DMS53 treated with DMSO at 0.1 percent for 48 hours (cell line): ENCODE measurements at regions not wholly inside any gene's neighbourhood (a gene's known extent, or its start where the extent isn't known, plus 50 kb on each side); places are given as distances from the start of the nearest gene placed in this dataset.
"Not testable (repeated sequence)": the region's sequence is repeated elsewhere in the genome, so short reads cannot be mapped to it uniquely, and the experiment has no call there.

Experiments used
- DNase-seq: peaks from one replicate; lab custom pipeline; 2025; ENCODE audit not compliant: unreplicated experiment; lab: John Stamatoyannopoulos, UW

GRCh38 chr5:67652201-67652600, 455.6 kb upstream of the CD180 start:
- no peak for DNase-seq

GRCh38 chr5:67651180-67651579, 454.6 kb upstream of the CD180 start:
- DNase-seq: no peak

GRCh38 chr5:67648201-67648671, 451.6 kb upstream of the CD180 start:
- peak; percentile 79 for DNase-seq

GRCh38 chr5:67647772-67648171, 451.2 kb upstream of the CD180 start:
- DNase-seq: no peak

- no peak for DNase-seq
Measured at GRCh38 chr5:67644221-67644920, 447.8 kb upstream of the CD180 start.

GRCh38 chr5:67643536-67643935, 446.9 kb upstream of the CD180 start:
- DNase-seq: no peak

GRCh38 chr5:67639976-67640375, 443.4 kb upstream of the CD180 start:
- DNase-seq: no peak

- no peak for DNase-seq
Measured at GRCh38 chr5:67639313-67639712, 442.7 kb upstream of the CD180 start.

- DNase-seq: no peak
Measured at GRCh38 chr5:67636850-67637524, 440.4 kb upstream of the CD180 start.

- DNase-seq: no peak
Measured at GRCh38 chr5:67636091-67636490, 439.5 kb upstream of the CD180 start.

GRCh38 chr5:67627079-67627478, 430.5 kb upstream of the CD180 start:
- not testable (repeated sequence) for DNase-seq

- no peak for DNase-seq
Measured at GRCh38 chr5:67623078-67623477, 426.5 kb upstream of the CD180 start.

- no peak for DNase-seq
Measured at GRCh38 chr5:67620424-67621397, 424.1 kb upstream of the CD180 start.

- DNase-seq: no peak
Measured at GRCh38 chr5:67619636-67620035, 423.0 kb upstream of the CD180 start.

GRCh38 chr5:67619235-67619634, 422.6 kb upstream of the CD180 start:
- no peak for DNase-seq

- no peak for DNase-seq
Measured at GRCh38 chr5:67617051-67617450, 420.5 kb upstream of the CD180 start.

- DNase-seq: no peak
Measured at GRCh38 chr5:67612961-67613360, 416.4 kb upstream of the CD180 start.

GRCh38 chr5:67610186-67610912, 413.8 kb upstream of the CD180 start:
- no peak for DNase-seq

GRCh38 chr5:67607958-67608357, 411.4 kb upstream of the CD180 start:
- DNase-seq: no peak

GRCh38 chr5:67606586-67606947, 410.0 kb upstream of the CD180 start:
- DNase-seq: no peak
